GM21390 (cell line): ENCODE measurements at regions not wholly inside any gene's neighbourhood (a gene's known extent, or its start where the extent isn't known, plus 50 kb on each side); places are given as distances from the start of the nearest gene placed in this dataset.

Source experiments
- ATAC-seq: cut with Tn5 transposase; IDR thresholded peaks from one replicate; pipeline ENCODE4 v1.9.1; 2021; ENCODE audit not compliant: unreplicated experiment

DNA sequence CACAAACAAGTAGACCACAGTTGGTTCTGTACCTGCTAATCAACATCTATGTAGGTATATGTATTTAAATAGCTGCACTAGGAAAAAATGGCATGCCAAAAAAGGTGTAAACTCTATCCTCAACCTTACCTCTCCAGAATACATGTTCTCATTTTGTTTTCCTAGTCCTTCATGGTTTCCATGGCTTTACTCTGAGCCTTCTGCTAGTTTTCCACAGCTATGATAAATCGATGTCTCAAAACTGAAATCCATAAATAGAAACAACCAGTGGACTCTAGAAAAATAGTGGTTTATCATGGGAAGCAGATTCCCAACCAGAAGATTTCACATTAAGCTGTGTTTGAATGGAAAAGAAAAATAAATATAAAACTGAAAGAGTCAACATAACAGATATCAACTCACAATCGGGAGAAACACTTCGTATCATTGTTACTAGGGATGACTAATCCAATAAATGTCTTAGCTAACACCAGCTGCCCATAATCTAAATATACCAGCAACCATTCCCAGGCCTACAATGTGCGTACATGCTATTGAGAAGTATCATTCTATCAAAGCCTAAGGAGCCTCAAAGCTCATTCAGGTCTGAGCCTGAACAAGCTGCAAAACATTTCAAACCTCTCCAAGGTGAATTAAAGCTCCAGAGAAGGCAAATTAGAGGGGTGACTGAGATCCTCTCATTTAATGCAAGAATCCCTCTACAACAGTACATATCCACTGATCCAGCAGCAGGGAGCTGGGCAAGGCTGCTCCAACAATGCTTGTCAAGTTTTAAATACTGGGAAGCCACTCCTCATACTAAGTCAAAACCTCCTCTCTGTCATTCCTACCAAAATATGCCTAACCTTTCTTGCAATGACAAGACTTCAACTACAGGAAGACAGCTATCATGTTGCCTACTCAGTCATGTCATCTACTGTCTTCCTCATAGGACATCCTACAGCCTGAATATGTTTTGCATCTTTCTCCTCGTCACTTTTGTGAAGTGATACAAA, 90.2 kb downstream of the KCTD12 start:
- no peak for ATAC-seq

DNA sequence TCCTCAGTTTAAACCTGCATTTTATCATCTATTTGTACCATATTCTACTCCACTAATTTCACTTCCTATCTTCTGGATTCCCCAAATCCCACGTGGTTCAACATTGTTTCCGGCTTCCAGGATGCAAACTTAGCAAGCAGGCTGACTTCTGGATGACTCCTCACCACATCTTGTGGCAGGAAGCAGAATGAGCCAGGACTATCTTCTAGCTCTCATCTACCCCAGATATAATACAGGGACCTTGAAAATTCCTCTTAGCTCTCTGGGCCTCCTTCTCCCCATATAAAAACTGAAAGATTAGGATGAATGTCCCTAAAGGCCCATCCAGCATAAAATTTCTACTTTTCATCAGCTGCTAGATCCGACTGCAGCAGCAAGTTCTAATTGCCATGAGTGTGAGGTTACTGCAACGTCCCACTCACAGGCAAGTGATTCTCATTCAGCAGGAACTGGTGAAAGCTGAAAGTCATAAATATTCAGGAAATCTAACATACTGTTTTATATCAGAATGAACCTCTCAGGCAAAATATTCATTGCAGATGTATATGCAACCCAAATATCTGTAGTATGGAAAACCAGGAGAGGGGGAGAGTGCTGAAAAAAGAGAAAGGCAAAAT, 93.4 kb downstream of the KCTD12 start:
- ATAC-seq: no peak

DNA sequence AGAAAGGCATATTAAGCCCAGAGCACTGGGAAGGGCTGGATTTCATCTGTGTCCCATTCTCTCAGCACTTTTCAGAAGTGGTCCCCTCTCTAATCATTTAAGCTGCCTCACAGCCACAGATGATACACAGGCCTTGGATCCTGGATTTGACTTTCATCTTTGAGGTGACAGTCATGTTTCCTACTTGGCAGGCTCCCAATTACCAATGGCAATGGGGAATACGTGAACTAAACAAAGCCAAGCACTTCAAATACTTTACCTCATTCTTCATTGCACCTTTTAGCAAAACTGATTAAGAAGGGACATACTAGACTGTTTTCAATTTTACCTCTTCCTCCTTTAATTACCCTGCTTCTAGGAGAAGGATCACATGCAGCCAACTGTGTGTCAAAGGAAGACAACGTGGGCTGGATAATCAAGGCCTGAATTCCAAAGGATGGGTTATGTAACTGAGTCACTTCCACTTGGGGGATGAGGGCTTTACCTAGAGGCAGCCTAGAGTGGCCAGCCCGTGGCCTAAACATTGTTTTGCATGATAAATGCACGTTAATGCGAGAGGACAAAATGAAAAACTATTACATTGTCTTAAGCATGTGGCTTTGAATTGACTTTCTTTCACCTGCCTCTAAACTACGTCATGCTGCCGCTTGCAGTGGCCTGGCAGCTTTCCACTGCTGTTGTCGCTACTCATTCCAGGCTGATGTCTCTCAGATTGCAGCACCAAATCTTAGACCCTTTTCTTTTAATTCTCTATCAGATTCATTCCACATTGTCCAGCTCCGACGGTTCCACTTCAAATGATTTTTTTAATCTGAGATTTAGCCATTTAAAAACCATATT, 95.0 kb downstream of the KCTD12 start:
- no peak for ATAC-seq

DNA sequence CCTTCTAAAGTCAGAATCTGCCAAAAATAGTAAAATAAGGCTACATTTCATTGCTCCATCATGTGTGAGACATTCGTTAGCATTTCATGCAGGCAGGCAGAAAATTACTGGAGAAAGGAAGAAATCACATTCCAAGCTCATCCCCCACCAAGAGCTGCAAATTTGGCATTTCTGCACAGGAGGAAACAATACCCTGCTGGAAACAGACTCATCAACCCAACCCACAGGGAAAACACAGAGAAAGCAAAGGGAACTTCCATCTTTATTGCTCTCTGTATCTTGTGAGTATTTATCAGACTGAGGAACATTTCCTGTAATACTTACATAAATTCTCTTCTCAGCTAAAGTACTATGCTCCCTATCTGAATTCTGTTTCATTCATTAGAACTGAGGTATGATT, 95.7 kb downstream of the KCTD12 start:
- ATAC-seq: no peak

DNA sequence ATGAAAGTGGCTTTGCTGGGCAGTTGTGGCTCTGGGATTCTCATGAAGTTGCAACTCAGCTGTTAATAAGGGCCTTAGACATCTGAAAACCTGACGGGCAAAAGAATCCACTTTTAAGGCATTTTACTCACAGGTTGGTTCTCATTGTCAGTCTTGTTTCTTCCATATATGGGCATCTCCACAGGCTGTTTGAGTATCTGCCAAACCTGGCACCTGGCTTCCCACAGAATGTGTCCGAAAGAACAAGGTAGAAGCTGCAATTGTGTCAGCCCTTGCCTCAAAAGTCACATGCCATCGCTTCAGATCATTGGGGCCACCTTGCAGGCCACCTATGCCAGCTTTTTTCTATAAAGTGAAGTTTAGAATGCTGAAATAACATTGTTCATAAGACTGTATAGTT, 102.4 kb downstream of the KCTD12 start:
- no peak for ATAC-seq

DNA sequence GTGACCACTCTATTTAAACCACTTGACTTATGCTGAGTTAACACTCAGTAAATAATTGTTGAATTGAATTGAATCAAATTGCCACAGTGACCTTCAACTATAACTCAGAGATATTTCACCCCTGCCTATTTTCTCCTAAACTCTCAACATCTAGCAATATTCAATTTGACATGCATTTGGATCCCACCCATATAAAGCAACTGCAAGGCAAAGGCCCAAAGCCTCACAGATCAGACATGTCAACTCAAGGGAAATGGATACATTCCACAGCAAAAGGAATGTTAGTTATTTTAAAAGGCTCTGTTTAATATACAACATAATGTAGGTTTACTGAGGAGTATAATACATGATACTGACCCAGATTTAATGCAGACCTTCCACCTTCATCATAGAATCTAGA, 107.4 kb downstream of the KCTD12 start:
- ATAC-seq: no peak

DNA sequence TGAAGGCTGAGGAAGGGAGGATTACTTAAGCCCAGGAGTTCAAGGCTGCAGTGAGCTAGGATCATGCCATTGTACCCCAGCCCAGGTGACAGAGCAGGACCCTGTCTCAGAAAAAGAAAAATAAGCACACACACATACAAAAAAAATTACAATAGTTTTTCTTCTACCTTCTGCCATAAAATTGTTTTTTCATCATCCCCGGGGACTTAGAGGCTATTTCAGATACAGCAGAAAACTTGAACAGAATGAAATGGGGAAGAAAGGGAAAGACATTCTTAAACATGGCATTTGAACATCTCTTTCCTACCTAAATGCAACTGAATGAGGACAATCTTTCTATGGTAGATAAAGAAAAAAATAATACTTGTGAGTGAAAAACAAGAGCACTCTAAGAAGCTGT, 109.1 kb downstream of the KCTD12 start:
- no peak for ATAC-seq

DNA sequence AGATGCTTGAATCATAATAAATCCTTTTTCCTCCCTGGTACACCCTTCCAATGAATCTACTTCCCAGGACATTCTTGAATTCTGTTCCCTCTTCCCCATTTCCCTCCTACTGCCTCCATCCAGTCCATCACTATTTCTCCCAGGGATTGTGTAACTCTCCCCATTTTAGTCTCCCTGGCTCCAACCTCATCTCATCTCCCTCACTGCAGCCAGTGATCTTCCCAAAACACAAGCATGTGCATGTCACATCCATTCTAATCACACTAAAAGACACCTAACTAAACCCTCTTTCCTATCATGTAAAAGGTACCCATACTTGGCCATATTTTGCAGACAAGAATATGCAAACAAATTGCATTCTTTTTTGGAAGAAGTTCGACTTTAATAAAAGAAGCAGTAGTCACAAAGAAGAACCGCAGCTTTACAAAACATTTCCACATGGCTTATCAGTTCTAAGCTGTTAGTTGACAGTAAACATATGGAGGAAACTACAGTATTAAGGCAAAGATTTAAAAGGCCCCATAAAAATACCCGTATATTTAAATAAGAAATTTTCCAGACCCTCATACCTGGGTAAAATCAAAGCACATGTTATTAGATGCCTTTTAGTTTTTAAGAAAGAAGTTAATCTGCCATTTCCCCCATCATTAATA, 111.0 kb downstream of the KCTD12 start:
- no peak for ATAC-seq

DNA sequence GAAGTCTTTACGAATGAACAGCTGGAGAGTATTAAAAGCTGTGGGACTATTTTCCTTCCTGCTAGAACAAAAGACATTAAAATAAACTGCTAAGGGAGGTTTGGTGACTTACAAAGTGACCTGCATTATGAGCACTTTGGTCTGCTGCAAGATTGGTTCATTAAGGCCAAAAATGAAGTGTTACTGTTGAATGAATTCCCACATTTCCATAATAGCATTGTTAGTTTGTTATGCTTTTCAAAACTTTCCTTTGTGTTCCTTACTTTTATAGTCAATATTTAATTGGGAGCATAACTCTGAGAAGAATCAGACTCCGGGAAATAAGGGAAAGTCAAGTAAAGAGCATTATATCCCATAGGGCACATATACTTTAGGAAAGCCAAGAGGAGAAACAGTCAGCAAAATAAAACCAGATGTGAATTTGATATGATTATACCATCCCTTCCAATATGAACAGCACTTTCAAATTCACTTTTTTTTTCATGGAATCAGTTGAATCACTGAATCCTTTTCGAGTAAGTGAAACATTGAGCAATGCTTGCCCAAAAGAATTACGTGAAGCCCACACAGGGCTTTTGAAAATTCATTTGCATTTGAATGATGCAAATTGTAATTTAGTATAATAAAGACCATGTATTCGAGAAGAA, 112.6 kb downstream of the KCTD12 start:
- no peak for ATAC-seq

DNA sequence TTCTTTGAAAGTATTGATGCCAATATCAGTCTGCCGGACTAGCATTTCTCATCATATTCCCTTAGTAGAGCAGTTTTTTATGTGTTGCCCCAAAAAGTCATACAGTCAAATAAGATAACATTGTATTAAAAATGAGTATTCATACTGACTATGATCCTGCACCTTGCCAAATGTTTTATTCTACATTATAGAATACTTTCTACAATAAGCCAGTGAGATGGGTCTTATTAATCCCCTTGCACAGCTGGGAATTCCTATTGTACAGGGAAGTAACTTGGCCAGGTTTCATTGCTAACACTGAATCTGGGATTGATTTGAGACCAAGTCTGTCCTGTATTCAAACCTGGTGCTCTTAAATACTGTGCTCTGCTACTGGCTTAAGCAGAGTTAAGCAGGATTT, 114.0 kb downstream of the KCTD12 start:
- no peak for ATAC-seq

DNA sequence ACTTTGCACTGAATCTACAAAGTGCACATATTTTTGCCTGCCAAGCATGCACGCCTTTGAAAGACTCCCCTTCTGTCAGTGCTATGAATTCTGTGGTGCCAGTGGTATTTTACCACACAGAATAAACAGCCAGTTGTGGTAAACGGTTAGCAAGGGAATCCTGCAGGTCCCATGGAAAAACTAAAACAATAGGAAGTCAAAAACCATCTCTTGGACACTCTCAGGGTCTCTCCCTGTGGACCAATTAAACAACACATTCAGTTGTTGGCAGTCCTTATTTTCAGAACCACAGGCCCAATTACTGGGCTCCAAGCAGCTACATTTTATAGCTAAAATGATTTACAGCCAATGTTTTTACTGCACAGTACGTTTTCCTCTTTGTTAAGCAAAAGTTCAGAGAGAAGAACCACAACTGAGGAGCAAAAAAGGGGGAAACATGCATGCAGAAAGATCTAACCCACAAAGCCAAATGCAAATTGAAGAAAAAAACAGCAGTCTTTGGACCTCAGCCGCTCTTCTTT, 116.9 kb downstream of the KCTD12 start:
- no peak for ATAC-seq

DNA sequence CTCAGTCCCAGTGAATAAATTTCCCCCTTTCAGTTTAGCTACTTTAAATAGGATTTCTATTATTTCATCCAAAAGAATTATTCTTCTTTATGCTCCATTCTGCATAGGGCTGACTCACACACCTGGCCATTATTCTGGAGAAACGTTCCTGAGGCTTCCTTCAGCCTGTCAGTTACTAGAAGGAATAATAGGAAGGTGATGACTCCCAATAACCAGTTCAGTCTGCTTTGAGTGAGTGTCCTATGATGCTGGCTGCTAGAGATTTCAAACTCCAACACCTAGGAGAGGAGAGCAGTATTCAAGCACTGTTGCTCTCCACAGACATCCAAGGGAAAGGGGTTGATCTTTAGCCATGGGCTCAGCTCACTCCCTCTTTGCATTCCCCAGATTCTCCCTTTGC, 117.8 kb downstream of the KCTD12 start:
- no peak for ATAC-seq

DNA sequence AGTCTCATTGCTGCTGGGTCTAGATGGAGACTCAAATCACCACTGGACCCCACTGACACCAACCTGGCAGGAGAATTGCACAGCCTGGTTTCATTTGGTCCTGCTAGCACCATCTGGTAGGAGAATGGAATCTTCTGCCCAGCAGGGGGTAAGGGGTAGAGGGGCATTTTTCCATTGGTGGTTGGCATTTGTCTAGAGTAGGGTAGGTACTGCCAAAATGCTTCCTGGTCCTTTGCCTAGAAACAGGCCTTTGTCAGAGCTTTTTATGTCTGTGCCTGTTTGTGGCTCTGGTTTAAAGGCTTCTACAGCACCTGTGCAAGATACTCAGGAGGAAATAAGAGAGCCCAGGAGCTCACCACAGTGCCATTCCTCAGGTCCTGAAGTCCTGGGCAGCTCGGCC, 121.3 kb downstream of the KCTD12 start:
- no peak for ATAC-seq

DNA sequence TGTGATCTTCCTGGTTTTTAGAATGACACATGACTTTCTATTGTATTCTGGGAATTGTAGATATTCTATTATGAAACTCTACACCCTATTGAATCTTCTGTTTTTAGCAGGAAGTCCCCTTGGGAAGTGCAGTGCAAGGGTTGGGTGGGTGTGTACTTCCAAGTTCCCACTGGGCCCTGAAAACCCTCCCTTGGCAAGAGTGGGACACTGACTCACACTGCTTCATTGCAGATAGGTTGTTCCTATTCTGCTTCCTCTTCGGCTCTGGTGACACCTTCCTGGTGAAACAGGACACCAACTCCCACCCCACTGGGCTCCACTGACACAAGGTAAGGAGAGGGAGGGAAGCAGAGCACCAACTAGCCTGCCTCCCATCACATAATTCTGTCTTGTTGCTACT, 121.8 kb downstream of the KCTD12 start:
- ATAC-seq: no peak

DNA sequence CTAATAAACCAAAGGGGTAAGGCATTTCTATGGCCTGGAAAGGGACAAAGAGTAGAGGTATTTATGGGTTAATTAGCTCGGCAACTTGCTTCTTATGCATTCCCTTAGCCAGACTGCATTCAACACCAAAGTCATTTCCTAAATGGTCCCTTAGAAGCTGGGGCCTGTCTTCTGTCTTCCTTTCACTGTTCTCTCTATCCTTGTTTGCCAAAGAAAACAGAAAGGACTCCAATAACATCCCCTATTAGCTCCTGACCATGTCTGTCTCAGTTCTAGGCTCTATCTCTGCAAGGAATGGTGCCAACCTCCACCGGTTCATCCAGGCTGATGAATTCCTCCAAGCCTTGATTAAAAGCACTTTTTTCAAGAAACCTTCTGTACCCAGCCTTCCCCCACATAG, 123.5 kb downstream of the KCTD12 start:
- no peak for ATAC-seq

DNA sequence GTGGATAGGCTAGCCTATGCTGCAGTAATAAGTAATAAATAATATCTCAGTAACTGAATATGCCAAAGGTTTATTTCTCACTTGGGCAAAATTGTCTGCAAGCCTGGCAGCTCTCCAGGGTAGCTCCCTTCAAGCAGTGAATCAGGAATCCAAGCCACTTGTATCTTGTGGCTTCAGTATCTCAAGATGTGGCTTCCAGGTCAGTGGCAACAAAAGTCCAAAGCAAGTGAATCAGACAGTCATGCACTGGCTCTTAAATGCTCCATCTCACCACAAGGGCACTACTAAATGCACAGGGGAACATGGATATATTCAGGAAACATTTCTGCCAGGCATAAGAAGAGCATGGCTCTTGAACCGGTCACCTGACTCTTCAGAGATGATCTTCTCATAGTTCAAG, 126.3 kb downstream of the KCTD12 start:
- no peak for ATAC-seq

DNA sequence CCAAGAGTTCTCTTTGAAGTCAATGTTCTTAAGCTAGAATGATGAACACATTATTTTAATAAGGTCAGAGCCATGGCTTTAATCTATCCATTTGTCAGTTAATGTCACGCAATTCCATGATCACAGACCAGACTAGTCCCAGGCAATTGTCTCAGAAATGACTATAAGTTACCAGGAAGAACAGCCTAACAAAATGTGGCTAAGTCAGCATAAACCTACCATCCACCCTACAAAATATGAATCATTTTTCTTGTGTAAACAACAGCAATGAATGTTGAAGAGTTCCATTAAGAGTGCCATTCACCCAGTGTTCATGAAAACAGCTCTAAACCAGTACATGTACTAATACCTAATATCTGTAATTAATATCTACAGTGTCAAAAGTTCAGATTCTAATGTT, 127.5 kb downstream of the KCTD12 start:
- ATAC-seq: no peak

DNA sequence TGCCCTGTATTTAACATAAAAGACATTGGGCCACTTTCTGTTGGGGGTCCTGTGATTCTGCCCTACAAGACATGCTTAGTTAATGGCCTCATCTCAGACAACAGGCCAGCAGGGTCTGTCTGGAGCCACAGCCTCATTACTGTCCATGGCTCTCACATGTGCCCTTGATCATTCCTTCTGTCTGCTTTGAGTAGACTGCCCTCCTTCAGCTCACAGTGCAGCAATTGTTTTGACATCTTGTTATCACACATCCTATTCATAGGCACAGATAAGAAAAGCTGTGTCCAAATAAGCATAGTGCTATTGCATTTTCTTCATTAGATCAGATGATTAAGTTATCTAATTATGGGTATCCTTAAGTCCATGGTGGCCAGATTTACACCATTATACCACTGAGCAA, 127.9 kb downstream of the KCTD12 start:
- ATAC-seq: no peak

DNA sequence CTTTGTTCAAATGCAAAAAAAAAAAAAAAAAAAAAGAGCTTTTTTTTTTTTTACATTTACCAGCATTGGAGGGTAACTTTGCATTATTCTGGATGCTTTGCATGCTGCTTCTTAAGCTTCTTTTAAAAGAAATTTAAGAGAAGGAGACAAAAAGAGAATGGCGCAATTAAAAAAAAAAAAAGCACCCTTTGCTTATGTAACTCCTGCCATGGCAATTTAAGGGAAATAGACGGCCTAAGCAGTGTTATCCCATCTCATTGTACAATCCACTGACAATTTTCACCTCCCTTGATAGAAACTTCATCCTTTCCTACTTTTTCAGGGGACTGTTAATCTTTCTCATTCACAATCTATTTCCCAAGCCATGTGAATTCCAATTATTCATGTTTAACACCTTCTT, 129.8 kb downstream of the KCTD12 start:
- ATAC-seq: no peak

DNA sequence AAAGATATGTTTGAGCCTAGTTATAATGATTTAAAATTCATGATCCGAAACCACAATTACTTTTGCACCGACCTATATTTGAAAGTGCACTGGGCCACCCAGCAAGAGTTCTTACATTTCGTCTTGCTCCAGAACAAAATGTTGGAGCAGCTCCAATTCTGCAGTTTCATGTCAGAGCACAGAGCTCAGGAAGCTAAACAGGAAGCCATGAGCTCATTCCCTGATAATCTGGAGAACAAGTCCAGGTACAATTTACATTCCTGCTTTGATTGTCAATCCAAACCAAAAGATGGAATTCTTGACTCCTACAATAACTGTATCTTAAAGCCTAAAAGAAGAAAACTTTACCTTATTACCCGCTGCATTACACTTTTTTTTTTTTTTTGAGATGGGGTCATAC, 131.8 kb downstream of the KCTD12 start:
- no peak for ATAC-seq
